ENCODE measurements at regions not wholly inside any gene's neighbourhood (a gene's known extent, or its start where the extent isn't known, plus 50 kb on each side); places are given as distances from the start of the nearest gene placed in this dataset.

GRCh38 chr1:5371270-5371669, 621.0 kb downstream of the NPHP4 start:
- ChIA-PET RAD21 (ENCODE audit: low non-redundant PET in 1 of 2, low total read pairs in 2 of 2, uncharacterized antibody in 2 of 2, unreplicated experiment in 2 of 2) (no interaction called here), CTCF (no interaction called here), POLR2A (no interaction called here)
- DNase-seq (ENCODE audit: low read depth, low spot score) (no peak), ATAC-seq (no peak)
- H4K20me1 ChIP-seq (ENCODE audit: insufficient read depth), result no peaks in the 10 kb centered on the region
- H3K9ac ChIP-seq (ENCODE audit: low read length), result no peak overlapping the region
- H3K36me3 ChIP-seq (ENCODE audit: control insufficient read depth in 1 of 2, insufficient read depth in 2 of 2, low read length in 2 of 2), result no peaks in the 10 kb centered on the region
- no peaks in the 10 kb centered on the region for H3K4me1 ChIP-seq (ENCODE audit: control insufficient read depth in 1 of 2, insufficient read depth in 2 of 2, low read length in 2 of 2)
- intact Hi-C loops (cut with micrococcal nuclease), result no loop called here
- TF ChIP-seq REST (IDR thresholded peaks at IDR 0.05; ENCODE audit: low read depth) (no peak), ZBTB33 (IDR thresholded peaks at IDR 0.05; ENCODE audit: extremely low read depth, insufficient replicate concordance, low read length) (no peak), ATF3 (IDR thresholded peaks at IDR 0.05) (no peak), POLR2A (IDR thresholded peaks at IDR 0.05; ENCODE audit: borderline replicate concordance, extremely low read depth, insufficient read depth, insufficient read length) (no peak), MAX (IDR thresholded peaks at IDR 0.05) (no peak), CEBPB (IDR thresholded peaks at IDR 0.05; ENCODE audit: low read depth) (no peak)
- no peaks in the 10 kb centered on the region for H3K9me3 ChIP-seq (ENCODE audit: control insufficient read depth in 1 of 2, insufficient read depth in 1 of 2, low read depth in 1 of 2, low read length in 2 of 2)
- H3K4me3 ChIP-seq (replicated peaks in 1 of 2; ENCODE audit: low read depth in 1 of 2, low read length in 2 of 2), result no peak overlapping the region
- no peak overlapping the region for H3K4me2 ChIP-seq (ENCODE audit: low read length)
- H3K27me3 ChIP-seq (ENCODE audit: insufficient read depth, low read length), result no peaks in the 10 kb centered on the region
- no peak overlapping the region for H3K27ac ChIP-seq (ENCODE audit: low read depth, low read length)
- no peaks in the 10 kb centered on the region for H3K79me2 ChIP-seq (ENCODE audit: insufficient read depth, low read length)
- H3K9me2 ChIP-seq (ENCODE audit: insufficient read depth), result no peaks in the 10 kb centered on the region
- BruUV-seq (replicated peaks), result no TSS peak
- no peak overlapping the region for H2AFZ ChIP-seq (ENCODE audit: low read depth, low read length, poor library complexity, severe bottlenecking)

All from HCT116 (cell line).